Astrocyte (in vitro differentiated cells and primary cell): ENCODE measurements at regions not wholly inside any gene's neighbourhood (a gene's known extent, or its start where the extent isn't known, plus 50 kb on each side); places are given as distances from the start of the nearest gene placed in this dataset.

Experiments used
- DNase-seq: peaks from one replicate; pipeline ENCODE4 v3.0.0-alpha.2; 2010; ENCODE audit warnings: low read depth
- FAIRE-seq: peaks from 2 replicates; lab custom pipeline; 2011; peaks lifted over from hg19 to GRCh38; lab: Jason Lieb, UNC
- H2AFZ ChIP-seq: 2 replicates; pipeline ENCODE4 v1.6.0; 2012; ENCODE audit warnings: low read depth, low read length, inconsistent platforms
- H3K27ac ChIP-seq: 2 replicates; pipeline ENCODE4 v1.5.1; 2011; ENCODE audit warnings: low read depth, low read length, inconsistent platforms
- H3K27me3 ChIP-seq: 2 replicates; pipeline ENCODE4 v1.6.0; 2011; ENCODE audit warnings: low read length, inconsistent platforms; ENCODE audit not compliant: insufficient read depth
- H3K36me3 ChIP-seq: 2 replicates; pipeline ENCODE4 v1.5.1; 2011; ENCODE audit warnings: low read length, inconsistent platforms; ENCODE audit not compliant: insufficient read depth
- H3K4me1 ChIP-seq: 2 replicates; pipeline ENCODE4 v1.5.1; 2011; ENCODE audit warnings: low read length, inconsistent platforms; ENCODE audit not compliant: insufficient read depth
- H3K4me2 ChIP-seq: 2 replicates; pipeline ENCODE4 v1.6.0; 2012; ENCODE audit warnings: low read length, inconsistent platforms
- H3K4me3 ChIP-seq: 2 replicates; pipeline ENCODE4 v1.5.1; 2011; ENCODE audit warnings: low read depth, mild to moderate bottlenecking, low read length, inconsistent platforms; ENCODE audit not compliant: insufficient read depth
- H3K79me2 ChIP-seq: 2 replicates; pipeline ENCODE4 v1.6.0; 2012; ENCODE audit warnings: mild to moderate bottlenecking, low read length, inconsistent platforms; ENCODE audit not compliant: insufficient read depth
- H3K9ac ChIP-seq: 2 replicates; pipeline ENCODE4 v1.6.0; 2012; ENCODE audit warnings: mild to moderate bottlenecking, low read length, inconsistent platforms
- H3K9me3 ChIP-seq: 2 replicates; pipeline ENCODE4 v1.5.1; 2012; ENCODE audit warnings: low read depth, mild to moderate bottlenecking, low read length, inconsistent platforms; ENCODE audit not compliant: insufficient read depth
- H4K20me1 ChIP-seq: 2 replicates; pipeline ENCODE4 v1.6.0; 2012; ENCODE audit warnings: low read length, inconsistent platforms; ENCODE audit not compliant: insufficient read depth
- H3K27ac Mint-ChIP-seq: one replicate; pipeline ENCODE4 v1.8.0; 2021; ENCODE audit warnings: mild to moderate bottlenecking, mixed read lengths; ENCODE audit not compliant: unreplicated experiment
- H3K27me3 Mint-ChIP-seq: one replicate; pipeline ENCODE4 v1.8.0; 2021; ENCODE audit warnings: low read depth, mixed read lengths; ENCODE audit not compliant: unreplicated experiment
- H3K36me3 Mint-ChIP-seq: one replicate; pipeline ENCODE4 v1.8.0; 2021; ENCODE audit warnings: low read depth, mixed read lengths; ENCODE audit not compliant: unreplicated experiment
- H3K4me1 Mint-ChIP-seq: one replicate; pipeline ENCODE4 v1.8.0; 2021; ENCODE audit warnings: low read depth, mixed read lengths; ENCODE audit not compliant: unreplicated experiment
- H3K4me3 Mint-ChIP-seq: one replicate; pipeline ENCODE4 v1.8.0; 2021; ENCODE audit warnings: mild to moderate bottlenecking, moderate library complexity, mixed read lengths; ENCODE audit not compliant: unreplicated experiment
- H3K9me3 Mint-ChIP-seq: one replicate; pipeline ENCODE4 v1.8.0; 2021; ENCODE audit warnings: mild to moderate bottlenecking, mixed read lengths; ENCODE audit not compliant: unreplicated experiment
- CTCF ChIP-seq: IDR thresholded peaks from 2 replicates; pipeline ENCODE4 v1.5.1; 2011; ENCODE audit warnings: low read depth, mild to moderate bottlenecking, inconsistent platforms, low read length, moderate library complexity; ENCODE audit not compliant: insufficient read depth
- EZH2 ChIP-seq: IDR thresholded peaks from 2 replicates; pipeline ENCODE4 v1.6.1; 2012; ENCODE audit warnings: mild to moderate bottlenecking, low read length, inconsistent platforms; ENCODE audit not compliant: insufficient read depth

DNA sequence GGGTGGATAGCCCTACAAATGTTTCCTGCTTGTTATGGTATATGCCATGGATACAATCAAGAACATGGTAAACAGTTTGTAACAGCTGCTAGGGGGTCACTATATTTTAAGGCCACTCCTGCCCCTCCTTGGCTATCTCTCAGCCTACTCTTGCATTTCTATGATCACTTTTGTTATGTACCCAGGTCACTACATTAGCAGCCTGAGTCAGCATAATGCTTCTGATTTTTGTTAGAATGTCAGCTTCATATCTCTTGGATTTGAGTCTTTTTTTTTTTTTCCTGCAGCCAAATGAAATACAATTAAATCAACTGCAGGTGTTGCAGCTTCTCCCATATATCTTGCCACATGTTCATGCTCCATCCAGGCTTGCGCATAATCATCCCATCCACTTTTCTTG, 629.7 kb upstream of the GRAMD2B start:
- H3K9me3 ChIP-seq = no peaks in the 10 kb centered on the region
- TF ChIP-seq EZH2 (no peak), CTCF (no peak)
- Mint-ChIP-seq H3K36me3 (no peaks in the 10 kb centered on the region), H3K9me3 (no peaks in the 10 kb centered on the region), H3K27me3 (peaks cover 2% of the 10 kb centered on the region), H3K4me1 (no peaks in the 10 kb centered on the region), H3K27ac (no peak overlapping the region), H3K4me3 (no peak overlapping the region)
- FAIRE-seq = no peak
- no peaks in the 10 kb centered on the region for H3K4me1 ChIP-seq
- no peak overlapping the region for H3K27ac ChIP-seq
- no peaks in the 10 kb centered on the region for H3K79me2 ChIP-seq
- no peaks in the 10 kb centered on the region for H3K27me3 ChIP-seq
- H3K4me3 ChIP-seq = no peak overlapping the region
- no peaks in the 10 kb centered on the region for H4K20me1 ChIP-seq
- no peak overlapping the region for H2AFZ ChIP-seq
- DNase-seq = no peak
- no peak overlapping the region for H3K4me2 ChIP-seq
- no peak overlapping the region for H3K9ac ChIP-seq
- H3K36me3 ChIP-seq = no peaks in the 10 kb centered on the region

DNA sequence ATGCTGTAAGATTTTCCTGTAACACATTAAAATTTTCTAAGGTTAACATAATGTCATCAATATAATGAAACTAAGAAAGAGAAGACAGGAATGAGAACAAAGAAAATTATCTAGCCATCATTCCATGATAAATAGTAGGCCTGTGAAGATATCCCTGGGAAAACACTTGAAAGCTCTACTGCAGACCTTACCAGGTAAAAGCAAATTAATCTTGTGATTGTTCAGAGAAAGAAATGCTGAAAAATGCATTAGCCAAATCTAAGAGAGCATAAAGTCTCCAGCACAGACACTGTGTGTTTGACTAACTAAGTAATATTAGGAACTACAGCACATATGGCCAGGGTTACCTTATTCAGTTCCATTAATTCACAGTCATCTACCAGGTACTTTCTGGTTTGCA, 628.3 kb upstream of the GRAMD2B start:
- no peak overlapping the region for H3K4me2 ChIP-seq
- no peaks in the 10 kb centered on the region for H3K4me1 ChIP-seq
- H3K79me2 ChIP-seq = no peaks in the 10 kb centered on the region
- H3K27me3 ChIP-seq = no peaks in the 10 kb centered on the region
- H3K36me3 Mint-ChIP-seq = no peaks in the 10 kb centered on the region
- no peak overlapping the region for H3K4me3 Mint-ChIP-seq
- FAIRE-seq (no peak), DNase-seq (no peak)
- no peak for TF ChIP-seq EZH2
- TF ChIP-seq CTCF = no peak
- no peaks in the 10 kb centered on the region for H3K36me3 ChIP-seq
- no peak overlapping the region for H3K4me3 ChIP-seq
- H4K20me1 ChIP-seq = no peaks in the 10 kb centered on the region
- H2AFZ ChIP-seq = no peak overlapping the region
- no peak overlapping the region for H3K27ac Mint-ChIP-seq
- H3K9ac ChIP-seq = no peak overlapping the region
- H3K27ac ChIP-seq = no peak overlapping the region
- peaks cover 2% of the 10 kb centered on the region for H3K27me3 Mint-ChIP-seq
- H3K9me3 Mint-ChIP-seq = no peaks in the 10 kb centered on the region
- H3K9me3 ChIP-seq = no peaks in the 10 kb centered on the region
- no peaks in the 10 kb centered on the region for H3K4me1 Mint-ChIP-seq

GRCh38 chr5:125798307-125798706, 624.9 kb upstream of the GRAMD2B start:
- H3K27ac Mint-ChIP-seq = no peak overlapping the region
- Histone ChIP-seq H3K27me3 (peaks cover 4% of the 10 kb centered on the region), H3K36me3 (no peaks in the 10 kb centered on the region), H4K20me1 (no peaks in the 10 kb centered on the region), H3K27ac (no peak overlapping the region), H2AFZ (no peak overlapping the region), H3K4me3 (no peak overlapping the region), H3K9ac (no peak overlapping the region), H3K4me1 (no peaks in the 10 kb centered on the region), H3K79me2 (no peaks in the 10 kb centered on the region), H3K9me3 (no peaks in the 10 kb centered on the region), H3K4me2 (no peak overlapping the region)
- DNase-seq (peak; percentile 30), FAIRE-seq (no peak)
- H3K9me3 Mint-ChIP-seq = no peaks in the 10 kb centered on the region
- H3K36me3 Mint-ChIP-seq = no peaks in the 10 kb centered on the region
- H3K27me3 Mint-ChIP-seq = peaks cover 2% of the 10 kb centered on the region
- no peak overlapping the region for H3K4me3 Mint-ChIP-seq
- TF ChIP-seq CTCF (no peak), EZH2 (no peak)
- no peaks in the 10 kb centered on the region for H3K4me1 Mint-ChIP-seq
